ENCODE measurements at regions not wholly inside any gene's neighbourhood (a gene's known extent, or its start where the extent isn't known, plus 50 kb on each side); places are given as distances from the start of the nearest gene placed in this dataset.
"Not testable (repeated sequence)": the region's sequence is repeated elsewhere in the genome, so short reads cannot be mapped to it uniquely, and the experiment has no call there.

GRCh38 chr13:89061821-89062220 lies 1390.7 kb downstream of the SLITRK5 start:
- no peak for TF ChIP-seq CTCF (IDR thresholded peaks at IDR 0.05; ENCODE audit: borderline replicate concordance)
- Histone ChIP-seq H3K9me3 (replicated peaks) (peaks cover 12% of the 10 kb centered on the region), H3K4me3 (no peak overlapping the region), H3K4me1 (no peaks in the 10 kb centered on the region), H3K27me3 (ENCODE audit: low read depth) (no peaks in the 10 kb centered on the region), H3K27ac (replicated peaks) (no peak overlapping the region), H3K36me3 (no peaks in the 10 kb centered on the region)
- intact Hi-C loops (cut with micrococcal nuclease) = no loop called here
- no peak for DNase-seq

- H3K27ac ChIP-seq (replicated peaks) = no peak overlapping the region
- TF ChIP-seq CTCF (IDR thresholded peaks at IDR 0.05; ENCODE audit: borderline replicate concordance) = peak; percentile 60
- H3K4me3 ChIP-seq = no peak overlapping the region
- H3K36me3 ChIP-seq = no peaks in the 10 kb centered on the region
- H3K27me3 ChIP-seq (ENCODE audit: low read depth) = no peaks in the 10 kb centered on the region
- no peaks in the 10 kb centered on the region for H3K9me3 ChIP-seq (replicated peaks)
- intact Hi-C loops (cut with micrococcal nuclease) = no loop called here
- no peaks in the 10 kb centered on the region for H3K4me1 ChIP-seq
- DNase-seq = no peak
Measured at GRCh38 chr13:89066868-89067466, 1395.8 kb downstream of the SLITRK5 start.

GRCh38 chr13:89072979-89073378 lies 1401.8 kb downstream of the SLITRK5 start:
- intact Hi-C loops (cut with micrococcal nuclease) = no loop called here
- Histone ChIP-seq H3K4me3 (no peak overlapping the region), H3K9me3 (replicated peaks) (no peaks in the 10 kb centered on the region), H3K27me3 (ENCODE audit: low read depth) (no peaks in the 10 kb centered on the region), H3K27ac (replicated peaks) (no peak overlapping the region), H3K4me1 (no peaks in the 10 kb centered on the region), H3K36me3 (no peaks in the 10 kb centered on the region)
- no peak for DNase-seq
- no peak for TF ChIP-seq CTCF (IDR thresholded peaks at IDR 0.05; ENCODE audit: borderline replicate concordance)

- no peaks in the 10 kb centered on the region for H3K9me3 ChIP-seq (replicated peaks)
- no peak for TF ChIP-seq CTCF (IDR thresholded peaks at IDR 0.05; ENCODE audit: borderline replicate concordance)
- H3K36me3 ChIP-seq = no peaks in the 10 kb centered on the region
- no peaks in the 10 kb centered on the region for H3K27me3 ChIP-seq (ENCODE audit: low read depth)
- no peak overlapping the region for H3K4me3 ChIP-seq
- intact Hi-C loops (cut with micrococcal nuclease) = no loop called here
- DNase-seq = no peak
- H3K27ac ChIP-seq (replicated peaks) = no peak overlapping the region
- no peaks in the 10 kb centered on the region for H3K4me1 ChIP-seq
Measured at GRCh38 chr13:89076622-89077021, 1405.5 kb downstream of the SLITRK5 start.

- Histone ChIP-seq H3K27ac (replicated peaks) (no peak overlapping the region), H3K9me3 (replicated peaks) (no peaks in the 10 kb centered on the region), H3K27me3 (ENCODE audit: low read depth) (no peaks in the 10 kb centered on the region), H3K4me3 (no peak overlapping the region), H3K36me3 (no peaks in the 10 kb centered on the region), H3K4me1 (no peaks in the 10 kb centered on the region)
- no peak for TF ChIP-seq CTCF (IDR thresholded peaks at IDR 0.05; ENCODE audit: borderline replicate concordance)
- no peak for DNase-seq
- intact Hi-C loops (cut with micrococcal nuclease) = no loop called here
Measured at GRCh38 chr13:89082623-89083022, 1411.5 kb downstream of the SLITRK5 start.

GRCh38 chr13:89088107-89088506 lies 1416.9 kb downstream of the SLITRK5 start:
- H3K27me3 ChIP-seq (ENCODE audit: low read depth); H3K9me3 ChIP-seq (replicated peaks); intact Hi-C loops (cut with micrococcal nuclease); H3K27ac ChIP-seq (replicated peaks); H3K4me1 ChIP-seq; H3K4me3 ChIP-seq; DNase-seq; H3K36me3 ChIP-seq: not testable (repeated sequence)

Measured in left ventricle myocardium inferior (tissue), 1 donor.